ENCODE measurements at regions not wholly inside any gene's neighbourhood (a gene's known extent, or its start where the extent isn't known, plus 50 kb on each side); places are given as distances from the start of the nearest gene placed in this dataset.

GRCh38 chr13:100797921-100798320 is 123.3 kb upstream of the TMTC4 start:
- Histone ChIP-seq H2AK9ac (replicated peaks; ENCODE audit: low read depth, low read length, poor library complexity) (no peak overlapping the region), H3K4me1 (ENCODE audit: control insufficient read depth, insufficient read depth, low read length) (no peaks in the 10 kb centered on the region), H3K4me3 (ENCODE audit: insufficient read depth, low read depth, low read length) (no peak overlapping the region), H3K79me1 (ENCODE audit: low read depth in 1 of 2, low read length in 2 of 2) (no peaks in the 10 kb centered on the region), H2BK5ac (ENCODE audit: low read depth, low read length, poor library complexity, severe bottlenecking) (no peak overlapping the region), H3K27ac (ENCODE audit: insufficient read depth, low read length) (no peak overlapping the region), H3K9me3 (ENCODE audit: control insufficient read depth, insufficient read depth, low read length) (0 out of 2 replicates have a peak, but pooled peaks cover 4% of the 10 kb centered on the region), H4K91ac (ENCODE audit: insufficient read depth, low read depth, low read length) (no peak overlapping the region), H3K14ac (replicated peaks; ENCODE audit: low read depth, low read length) (no peak overlapping the region), H3K36me3 (ENCODE audit: control insufficient read depth, insufficient read depth, low read length) (no peaks in the 10 kb centered on the region), H3K56ac (ENCODE audit: extremely low read depth, insufficient read depth, low read length) (no peak overlapping the region), H2BK20ac (ENCODE audit: low read depth, low read length) (no peak overlapping the region), H4K8ac (ENCODE audit: low read depth in 2 of 2, low read length in 2 of 2) (no peak overlapping the region), H3K27me3 (ENCODE audit: control insufficient read depth, insufficient read depth, low read length) (no peaks in the 10 kb centered on the region), H3K9me1 (ENCODE audit: insufficient read depth, low read length) (no peaks in the 10 kb centered on the region), H3K9ac (ENCODE audit: low read depth, low read length) (no peak overlapping the region), H3K18ac (ENCODE audit: low read depth, low read length) (no peak overlapping the region), H3K4ac (ENCODE audit: low read depth, low read length) (no peak overlapping the region), H3K4me2 (ENCODE audit: low read depth, low read length) (no peak overlapping the region), H2BK15ac (ENCODE audit: low read depth, low read length) (no peak overlapping the region), H3K23ac (ENCODE audit: low read depth, low read length) (no peak overlapping the region), H2BK120ac (ENCODE audit: low read depth, low read length) (no peak overlapping the region), H4K20me1 (ENCODE audit: insufficient read depth, low read length) (no peaks in the 10 kb centered on the region), H4K5ac (ENCODE audit: low read depth, low read length) (no peak overlapping the region), H2AK5ac (ENCODE audit: low read depth, low read length) (no peak overlapping the region), H2AFZ (replicated peaks; ENCODE audit: low read length, poor library complexity) (no peak overlapping the region)
- dilution Hi-C loops (cut with HindIII; ENCODE audit: low sequenced_read_pairs, unreplicated experiment) = no loop called here
- in situ Hi-C loops (cut with MboI; ENCODE audit: low sequenced_read_pairs) = no loop called here
- WGBS, 2 experiments (ENCODE audit: extremely low coverage in 2 of 2, insufficient read length in 1 of 2) = no CpG with 5 or more reads among the region's 2 CpGs
- ATAC-seq (ENCODE audit: low read depth) = no peak
- no peak for DNase-seq
- TF ChIP-seq SMC3 (IDR thresholded peaks at IDR 0.05; ENCODE audit: low read depth, low read length) = no peak
- no peak for TF ChIP-seq MAFK (IDR thresholded peaks at IDR 0.05; ENCODE audit: low read depth, low read length)
- no peak for TF ChIP-seq MAZ (IDR thresholded peaks at IDR 0.05; ENCODE audit: borderline replicate concordance, low read depth, low read length)
- no peak for TF ChIP-seq CHD1 (IDR thresholded peaks at IDR 0.05; ENCODE audit: low read depth, low read length)
- TF ChIP-seq, protein P1, sequence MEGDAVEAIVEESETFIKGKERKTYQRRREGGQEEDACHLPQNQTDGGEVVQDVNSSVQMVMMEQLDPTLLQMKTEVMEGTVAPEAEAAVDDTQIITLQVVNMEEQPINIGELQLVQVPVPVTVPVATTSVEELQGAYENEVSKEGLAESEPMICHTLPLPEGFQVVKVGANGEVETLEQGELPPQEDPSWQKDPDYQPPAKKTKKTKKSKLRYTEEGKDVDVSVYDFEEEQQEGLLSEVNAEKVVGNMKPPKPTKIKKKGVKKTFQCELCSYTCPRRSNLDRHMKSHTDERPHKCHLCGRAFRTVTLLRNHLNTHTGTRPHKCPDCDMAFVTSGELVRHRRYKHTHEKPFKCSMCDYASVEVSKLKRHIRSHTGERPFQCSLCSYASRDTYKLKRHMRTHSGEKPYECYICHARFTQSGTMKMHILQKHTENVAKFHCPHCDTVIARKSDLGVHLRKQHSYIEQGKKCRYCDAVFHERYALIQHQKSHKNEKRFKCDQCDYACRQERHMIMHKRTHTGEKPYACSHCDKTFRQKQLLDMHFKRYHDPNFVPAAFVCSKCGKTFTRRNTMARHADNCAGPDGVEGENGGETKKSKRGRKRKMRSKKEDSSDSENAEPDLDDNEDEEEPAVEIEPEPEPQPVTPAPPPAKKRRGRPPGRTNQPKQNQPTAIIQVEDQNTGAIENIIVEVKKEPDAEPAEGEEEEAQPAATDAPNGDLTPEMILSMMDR (conservative IDR thresholded peaks at IDR 0.05; ENCODE audit: low read depth, low read length) = no peak
- TF ChIP-seq RCOR1 (IDR thresholded peaks at IDR 0.05; ENCODE audit: insufficient replicate concordance, low read length) = no peak
- intact Hi-C loops (cut with micrococcal nuclease) = no loop called here
- POLR2A ChIA-PET (ENCODE audit: unreplicated experiment) = no interaction called here
- no TSS peak for BruUV-seq (replicated peaks)
- CTCF ChIA-PET = no interaction called here
